Esophagus squamous epithelium (tissue), 5 donors: ENCODE measurements at regions not wholly inside any gene's neighbourhood (a gene's known extent, or its start where the extent isn't known, plus 50 kb on each side); places are given as distances from the start of the nearest gene placed in this dataset.

Experiments used
- DNase-seq: peaks from one replicate; lab custom pipeline; 2025; lab: John Stamatoyannopoulos, UW
- H3K27ac ChIP-seq, 4 donors: fragments of 200-600 bp; sonication (generic); one replicate each; pipeline ENCODE4 v1.5.1; 2016 to 2019; ENCODE audit warnings: mild to moderate bottlenecking in 1 of 4
- H3K27me3 ChIP-seq, 4 donors: fragments of 200-600 bp; sonication (generic); 1 replicate in 3 of 4; 2 replicates in 1 of 4; pipeline versions ENCODE4 v1.5.1 to v1.6.0; 2017 to 2021; ENCODE audit warnings: antibody characterized with exemption in 1 of 4
- H3K36me3 ChIP-seq, 3 donors: fragments of 200-600 bp; sonication (generic); one replicate each; pipeline ENCODE4 v1.5.1; 2016 to 2019
- H3K4me1 ChIP-seq, 3 donors: fragments of 200-600 bp; sonication (generic); one replicate each; pipeline ENCODE4 v1.5.1; 2017 to 2019
- H3K4me3 ChIP-seq, 4 donors: fragments of 200-600 bp; sonication (generic); 1 replicate in 3 of 4; 2 replicates in 1 of 4; pipeline ENCODE4 v1.5.1; 2016 to 2019; ENCODE audit warnings: mild to moderate bottlenecking in 2 of 4, moderate library complexity in 1 of 4
- H3K9me3 ChIP-seq, 3 donors: fragments of 200-600 bp; sonication (generic); one replicate each; pipeline ENCODE4 v1.5.1; 2016 to 2019
- CTCF ChIP-seq, 6 experiments: fragments of 450-650 bp in 4 of 6; fragments of 200-600 bp in 2 of 6; sonication (generic) in 2 of 6; IDR thresholded peaks; one replicate each; pipeline ENCODE4 v1.5.1; 2016 to 2019; ENCODE audit warnings: antibody characterized with exemption in 6 of 6, mild to moderate bottlenecking in 4 of 6, moderate library complexity in 4 of 6
- POLR2A ChIP-seq, 4 donors: fragments of 450-650 bp; IDR thresholded peaks; one replicate each; pipeline ENCODE4 v1.6.1; 2017; ENCODE audit warnings: antibody characterized with exemption in 4 of 4, mild to moderate bottlenecking in 4 of 4, moderate library complexity in 3 of 4
- WGBS, 2 donors: methylation state at CpG; one replicate each; pipeline ENCODE4 v1.1.5; 2018; 5-methylcytosine and 5-hydroxymethylcytosine counted together
- intact Hi-C: fragments of 100-400 bp; cut with DNase I; formaldehyde crosslinking; loops from one replicate; pipeline ENCODE4 v1.15.0; 2022
- donor health status: DM: yes; HTN: yes; CAD: no.

DNA sequence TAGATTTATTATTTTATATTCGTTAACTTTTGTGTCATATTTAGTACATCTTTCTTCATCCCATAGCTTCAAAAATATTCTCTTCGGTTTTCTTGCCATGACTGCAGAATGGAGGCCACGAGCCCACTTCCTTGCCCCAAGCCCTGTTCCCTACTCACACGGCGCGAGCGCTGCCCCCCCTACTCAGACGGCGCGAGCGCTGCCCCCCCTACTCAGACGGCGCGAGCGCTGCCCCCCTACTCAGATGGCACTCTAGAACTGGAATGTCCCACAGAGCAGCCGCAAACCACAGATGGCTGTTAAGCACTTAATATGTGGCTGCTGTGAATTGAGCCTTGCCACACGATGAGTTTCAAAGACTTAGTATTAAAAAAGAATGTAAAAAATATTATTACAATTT lies 102.2 kb upstream of the PEG3 start:
- H3K27me3 ChIP-seq = peaks cover 0 to 24% (median 0%) of the 10 kb centered on the region in 4 donors
- H3K9me3 ChIP-seq = peaks cover 0 to 8% (median 0%) of the 10 kb centered on the region in 3 donors
- H3K27ac ChIP-seq = no peak overlapping the region
- H3K4me3 ChIP-seq = no peak overlapping the region
- H3K4me1 ChIP-seq = no peaks in the 10 kb centered on the region
- TF ChIP-seq POLR2A (IDR thresholded peaks at IDR 0.05) (no peak), CTCF (IDR thresholded peaks at IDR 0.05) (no peak)
- no peak for DNase-seq
- intact Hi-C loops = no loop called here
- H3K36me3 ChIP-seq = no peaks in the 10 kb centered on the region
- 53 to 55% methylated on average over 13 to 15 of the region's 17 CpGs for WGBS, 2 donors

- no peaks in the 10 kb centered on the region for H3K4me1 ChIP-seq
- no peak overlapping the region for H3K4me3 ChIP-seq
- TF ChIP-seq POLR2A (IDR thresholded peaks at IDR 0.05) = no peak
- no peak for TF ChIP-seq CTCF (IDR thresholded peaks at IDR 0.05)
- DNase-seq = no peak
- H3K27ac ChIP-seq = no peak overlapping the region
- peaks cover 0 to 21% (median 0%) of the 10 kb centered on the region in 3 donors for H3K9me3 ChIP-seq
- 30 to 39% methylated on average over 6 of the region's 6 CpGs for WGBS, 2 donors
- H3K36me3 ChIP-seq = no peaks in the 10 kb centered on the region
- intact Hi-C loops = no loop called here
- peaks cover 0 to 22% (median 0%) of the 10 kb centered on the region in 4 donors for H3K27me3 ChIP-seq
These were observed 105.6 kb upstream of the PEG3 start for GRCh38 chr19:56946159-56946558.

GRCh38 chr19:56947206-56947605 lies 106.7 kb upstream of the PEG3 start:
- no peaks in the 10 kb centered on the region for H3K4me1 ChIP-seq
- intact Hi-C loops = no loop called here
- no peak for DNase-seq
- H3K27me3 ChIP-seq = peaks cover 0 to 12% (median 0%) of the 10 kb centered on the region in 4 donors
- H3K9me3 ChIP-seq = peaks cover 0 to 31% (median 9%) of the 10 kb centered on the region in 3 donors
- no peak overlapping the region for H3K4me3 ChIP-seq
- TF ChIP-seq POLR2A (IDR thresholded peaks at IDR 0.05) (no peak), CTCF (IDR thresholded peaks at IDR 0.05) (no peak)
- 51 to 62% methylated on average over 7 of the region's 7 CpGs for WGBS, 2 donors
- H3K27ac ChIP-seq = no peak overlapping the region
- H3K36me3 ChIP-seq = no peaks in the 10 kb centered on the region

DNA sequence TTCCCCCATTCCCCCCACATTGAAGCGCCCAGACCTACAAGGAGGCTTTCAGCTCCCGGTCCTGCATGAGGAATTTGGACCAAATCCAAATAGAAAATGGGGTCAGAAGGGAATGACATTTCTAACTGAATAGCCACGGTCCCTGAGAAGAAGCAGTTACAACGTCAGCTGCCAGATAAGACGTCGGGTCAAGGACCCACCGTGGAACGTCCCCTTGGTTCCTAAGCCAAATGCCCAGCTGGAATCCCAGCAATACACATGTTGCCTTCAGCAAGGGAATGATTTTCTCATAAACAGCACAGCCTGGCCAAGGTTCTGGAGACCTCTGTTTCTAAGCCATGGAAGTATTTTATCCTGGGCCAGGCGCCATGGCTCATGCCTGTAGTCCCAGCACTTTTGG lies 109.1 kb upstream of the PEG3 start:
- 58% methylated on average over 9 of the region's 9 CpGs; no CpG with 5 or more reads in 1 of the 2 donors for WGBS, 2 donors
- TF ChIP-seq POLR2A (IDR thresholded peaks at IDR 0.05) = no peak
- Histone ChIP-seq H3K4me1 (no peaks in the 10 kb centered on the region), H3K36me3 (no peaks in the 10 kb centered on the region), H3K27me3 (peaks cover 0 to 6% (median 0%) of the 10 kb centered on the region in 4 donors), H3K4me3 (no peak overlapping the region), H3K27ac (no peak overlapping the region), H3K9me3 (peaks cover 0 to 38% (median 9%) of the 10 kb centered on the region in 3 donors)
- DNase-seq = no peak
- intact Hi-C loops = no loop called here

GRCh38 chr19:56951672-56952071 lies 111.1 kb upstream of the PEG3 start:
- H3K27ac ChIP-seq = no peak overlapping the region
- DNase-seq = no peak
- peaks cover 0 to 46% (median 9%) of the 10 kb centered on the region in 3 donors for H3K9me3 ChIP-seq
- WGBS, 2 donors = 89 to 90% methylated on average over 7 to 9 of the region's 10 CpGs
- H3K4me3 ChIP-seq = no peak overlapping the region
- H3K4me1 ChIP-seq = no peaks in the 10 kb centered on the region
- H3K36me3 ChIP-seq = no peaks in the 10 kb centered on the region
- intact Hi-C loops = no loop called here
- TF ChIP-seq POLR2A (IDR thresholded peaks at IDR 0.05) (no peak), CTCF (IDR thresholded peaks at IDR 0.05) (no peak)
- peaks cover 0 to 6% (median 0%) of the 10 kb centered on the region in 4 donors for H3K27me3 ChIP-seq

- H3K4me3 ChIP-seq = no peak overlapping the region
- no peaks in the 10 kb centered on the region for H3K4me1 ChIP-seq
- H3K27me3 ChIP-seq = peaks cover 0 to 6% (median 0%) of the 10 kb centered on the region in 4 donors
- H3K9me3 ChIP-seq = peaks cover 0 to 46% (median 9%) of the 10 kb centered on the region in 3 donors
- DNase-seq = no peak
- 45 to 48% methylated on average over 5 of the region's 5 CpGs for WGBS, 2 donors
- no peak overlapping the region for H3K27ac ChIP-seq
- no peak for TF ChIP-seq CTCF (IDR thresholded peaks at IDR 0.05)
- no peak for TF ChIP-seq POLR2A (IDR thresholded peaks at IDR 0.05)
- intact Hi-C loops = no loop called here
- H3K36me3 ChIP-seq = no peaks in the 10 kb centered on the region
These were observed 112.9 kb upstream of the PEG3 start for GRCh38 chr19:56953470-56953869.
